GM23338 (cell line): ENCODE measurements at regions not wholly inside any gene's neighbourhood (a gene's known extent, or its start where the extent isn't known, plus 50 kb on each side); places are given as distances from the start of the nearest gene placed in this dataset.

Experiments used
- CREB1 ChIP-seq: fragments of 250-450 bp; sonication (Bioruptor Pico); IDR thresholded peaks from 2 replicates; pipeline ENCODE4 v1.5.0; 2020; ENCODE audit warnings: low read depth, mild to moderate bottlenecking, moderate library complexity
- CTCF ChIP-seq, 2 experiments: fragments of 200-600 bp in 1 of 2; sonication (generic) in 1 of 2; conservative IDR thresholded peaks; 2 replicates each; pipeline versions ENCODE4 v1.5.1 to v1.6.1; 2016 to 2017; ENCODE audit warnings: antibody characterized with exemption in 2 of 2, low read depth in 2 of 2, mild to moderate bottlenecking in 2 of 2, moderate library complexity in 1 of 2
- ETS1 ChIP-seq: IDR thresholded peaks from 2 replicates; pipeline ENCODE4 v1.6.1; 2016; ENCODE audit warnings: antibody characterized with exemption
- EZH2 ChIP-seq: fragments of 200-600 bp; sonication (generic); IDR thresholded peaks from one replicate; pipeline ENCODE4 v1.8.0; 2017; ENCODE audit warnings: antibody characterized with exemption, mild to moderate bottlenecking, low read depth; ENCODE audit not compliant: unreplicated experiment
- EZH2phosphoT487 ChIP-seq: fragments of 200-600 bp; sonication (generic); IDR thresholded peaks from one replicate; pipeline ENCODE4 v1.8.1; 2018; ENCODE audit warnings: antibody characterized with exemption; ENCODE audit not compliant: unreplicated experiment
- JUNB ChIP-seq: IDR thresholded peaks from one replicate; pipeline ENCODE4 v1.6.1; 2016; ENCODE audit warnings: antibody characterized with exemption; ENCODE audit not compliant: unreplicated experiment
- NANOG ChIP-seq: IDR thresholded peaks from 2 replicates; pipeline ENCODE4 v1.6.1; 2016; ENCODE audit warnings: antibody characterized with exemption, borderline replicate concordance
- POLR2AphosphoS5 ChIP-seq: IDR thresholded peaks from 2 replicates; pipeline ENCODE4 v1.6.1; 2016; ENCODE audit warnings: antibody characterized with exemption, low read depth
- REST ChIP-seq: IDR thresholded peaks from one replicate; pipeline ENCODE4 v1.6.1; 2018; ENCODE audit warnings: antibody characterized with exemption; ENCODE audit not compliant: unreplicated experiment
- STAT1 ChIP-seq: IDR thresholded peaks from one replicate; pipeline ENCODE4 v1.6.1; 2016; ENCODE audit warnings: antibody characterized with exemption; ENCODE audit not compliant: unreplicated experiment
- ZNF114 ChIP-seq: fragments of 250-450 bp; sonication (Bioruptor Pico); IDR thresholded peaks from 2 replicates; pipeline ENCODE4 v1.5.0; 2020; ENCODE audit warnings: mild to moderate bottlenecking, moderate library complexity
- ZNF331 ChIP-seq: fragments of 250-450 bp; sonication (Bioruptor Pico); IDR thresholded peaks from 2 replicates; pipeline ENCODE4 v1.5.0; 2020; ENCODE audit warnings: low read depth, mild to moderate bottlenecking, moderate library complexity
- ZNF462 ChIP-seq: fragments of 250-450 bp; sonication (Bioruptor Pico); IDR thresholded peaks from 2 replicates; pipeline ENCODE4 v1.5.0; 2020; ENCODE audit warnings: mild to moderate bottlenecking, moderate library complexity

- TF ChIP-seq JUNB (no peak), CTCF (conservative IDR thresholded peaks at IDR 0.05; ENCODE audit: low read depth in 2 of 2) (no peak), EZH2 (no peak), NANOG (no peak), POLR2AphosphoS5 (no peak), EZH2phosphoT487 (no peak), STAT1 (no peak), REST (no peak), ZNF114 (no peak), CREB1 (no peak), ETS1 (no peak), ZNF331 (no peak), ZNF462 (CRISPR knock-in tag) (no peak)
Measured at GRCh38 chr9:28363151-28363562, 789.9 kb upstream of the C9orf72 start.
